ENCODE measurements at regions not wholly inside any gene's neighbourhood (a gene's known extent, or its start where the extent isn't known, plus 50 kb on each side); places are given as distances from the start of the nearest gene placed in this dataset.
"Not testable (repeated sequence)": the region's sequence is repeated elsewhere in the genome, so short reads cannot be mapped to it uniquely, and the experiment has no call there.

- TF ChIP-seq CTCF (IDR thresholded peaks at IDR 0.05; ENCODE audit: insufficient read depth, low read length); REST (IDR thresholded peaks at IDR 0.05; ENCODE audit: insufficient replicate concordance, low read depth); GABPA (IDR thresholded peaks at IDR 0.05; ENCODE audit: low read depth): not testable (repeated sequence)
Measured at GRCh38 chr15:22710831-22711341, 75.6 kb upstream of the NIPA1 start.

Measured in HL-60 (cell line).